Endothelial cell of umbilical vein (primary cell): ENCODE measurements at regions not wholly inside any gene's neighbourhood (a gene's known extent, or its start where the extent isn't known, plus 50 kb on each side); places are given as distances from the start of the nearest gene placed in this dataset.

Source experiments
- BruUV-seq: library from RNA; stranded (reverse); fragments of 400-500 nt; replicated peaks from 2 replicates; lab custom pipeline; 2021; lab: Mats Ljungman, UMichigan
- CTCF ChIA-PET: fragments of 300-600, 350-600 bp; sonication (Branson Sonifier 250); formaldehyde crosslinking; loops from one replicate; lab custom pipeline; 2021; ENCODE audit warnings: antibody characterized with exemption, inconsistent platforms; lab: Charles Lee
- POLR2A ChIA-PET: fragments of 300-600, 350-600 bp; sonication (Branson Sonifier 250); formaldehyde crosslinking; loops from one replicate; lab custom pipeline; 2021; ENCODE audit warnings: antibody characterized with exemption, inconsistent platforms; lab: Charles Lee
- DNase-seq: peaks from one replicate; pipeline ENCODE4 v3.0.0-alpha.2; 2011; ENCODE audit warnings: low read depth, low spot score
- FAIRE-seq: peaks from 2 replicates; lab custom pipeline; 2011; peaks lifted over from hg19 to GRCh38; lab: Jason Lieb, UNC
- H2AFZ ChIP-seq: 2 replicates; pipeline ENCODE4 v1.6.0; 2012; ENCODE audit warnings: low read depth, low read length, control low read depth, inconsistent platforms
- H3K27ac ChIP-seq: 2 replicates; pipeline ENCODE4 v1.5.1; 2011; ENCODE audit warnings: low read depth, mild to moderate bottlenecking, control low read depth, low read length, moderate library complexity; ENCODE audit not compliant: insufficient read depth
- H3K27me3 ChIP-seq, 2 experiments: 2 replicates each; pipeline versions ENCODE4 v1.6.0 to v1.6.1; 2011; ENCODE audit warnings: low read length in 2 of 2, mixed read lengths in 1 of 2; ENCODE audit not compliant: control insufficient read depth in 2 of 2, insufficient read depth in 2 of 2
- H3K36me3 ChIP-seq, 2 experiments: 2 replicates in 1 of 2; 3 replicates in 1 of 2; pipeline ENCODE4 v1.5.1; 2011; ENCODE audit warnings: low read length in 2 of 2, mild to moderate bottlenecking in 1 of 2, moderate library complexity in 1 of 2; ENCODE audit not compliant: control insufficient read depth in 2 of 2, insufficient read depth in 2 of 2; ENCODE audit errors: extremely low read depth in 1 of 2
- H3K4me1 ChIP-seq: 3 replicates; pipeline ENCODE4 v1.5.1; 2011; ENCODE audit warnings: mild to moderate bottlenecking, low read length; ENCODE audit not compliant: control insufficient read depth, insufficient read depth; ENCODE audit errors: extremely low read depth
- H3K4me2 ChIP-seq: 2 replicates; pipeline ENCODE4 v1.6.1; 2011; ENCODE audit warnings: low read length, control low read depth, mixed read lengths; ENCODE audit not compliant: insufficient read depth
- H3K4me3 ChIP-seq, 3 experiments: fragments of 200-600 bp in 1 of 3; sonication (generic), shearing (Covaris generic) in 1 of 3; replicated peaks in 1 of 3; 2 replicates each; pipeline ENCODE4 v1.5.1; 2011 to 2016; ENCODE audit warnings: control low read depth in 3 of 3, low read length in 3 of 3, mild to moderate bottlenecking in 2 of 3, inconsistent platforms in 1 of 3, low read depth in 1 of 3, moderate library complexity in 1 of 3; ENCODE audit not compliant: insufficient read depth in 1 of 3
- H3K79me2 ChIP-seq: 2 replicates; pipeline ENCODE4 v1.6.0; 2012; ENCODE audit warnings: low read length, inconsistent platforms; ENCODE audit not compliant: control insufficient read depth, insufficient read depth
- H3K9ac ChIP-seq: replicated peaks from 2 replicates; pipeline ENCODE3; 2011; ENCODE audit warnings: low read length, control low read depth; ENCODE audit not compliant: insufficient read depth; ENCODE audit errors: extremely low read depth
- H3K9me1 ChIP-seq: replicated peaks from 3 replicates; pipeline ENCODE4 v1.6.0; 2011; ENCODE audit warnings: mild to moderate bottlenecking, low read length; ENCODE audit not compliant: control insufficient read depth, insufficient read depth; ENCODE audit errors: extremely low read depth
- H3K9me3 ChIP-seq: replicated peaks from 2 replicates; pipeline ENCODE4 v1.5.1; 2012; ENCODE audit warnings: low read length, inconsistent platforms; ENCODE audit not compliant: control insufficient read depth, insufficient read depth
- H4K20me1 ChIP-seq: replicated peaks from 2 replicates; pipeline ENCODE3; 2011; ENCODE audit warnings: mild to moderate bottlenecking, low read length; ENCODE audit not compliant: control insufficient read depth, insufficient read depth; ENCODE audit errors: extremely low read depth
- CTCF ChIP-seq, 2 donors: IDR thresholded peaks; 1 replicate in 1 of 2; 2 replicates in 1 of 2; pipeline ENCODE4 v1.5.1; 2011; ENCODE audit warnings: low read length in 2 of 2, mild to moderate bottlenecking in 2 of 2, moderate library complexity in 2 of 2, control low read depth in 1 of 2, inconsistent platforms in 1 of 2, low read depth in 1 of 2; ENCODE audit not compliant: insufficient read depth in 1 of 2; ENCODE audit errors: extremely low read depth in 1 of 2
- EZH2 ChIP-seq: IDR thresholded peaks from 2 replicates; pipeline ENCODE4 v1.6.1; 2012; ENCODE audit warnings: borderline replicate concordance, low read depth, mild to moderate bottlenecking, moderate library complexity, low read length, inconsistent platforms; ENCODE audit not compliant: severe bottlenecking
- FOS ChIP-seq: IDR thresholded peaks from 2 replicates; pipeline ENCODE4 v1.6.1; 2011; ENCODE audit warnings: mild to moderate bottlenecking, low read length, moderate library complexity, borderline replicate concordance; ENCODE audit not compliant: insufficient read depth
- GATA2 ChIP-seq: IDR thresholded peaks from 2 replicates; pipeline ENCODE4 v1.7.0; 2011; ENCODE audit warnings: low read depth, mild to moderate bottlenecking, moderate library complexity, mixed read lengths, low read length; ENCODE audit not compliant: insufficient read length, insufficient read depth
- JUN ChIP-seq: IDR thresholded peaks from 2 replicates; pipeline ENCODE4 v1.6.1; 2011; ENCODE audit warnings: borderline replicate concordance, low read depth; ENCODE audit not compliant: insufficient read length, insufficient read depth
- MAX ChIP-seq: IDR thresholded peaks from 2 replicates; pipeline ENCODE4 v1.6.1; 2011; ENCODE audit not compliant: insufficient read depth, insufficient read length
- MYC ChIP-seq: IDR thresholded peaks from one replicate; pipeline ENCODE4 v1.6.1; 2011; ENCODE audit warnings: mild to moderate bottlenecking, low read depth, low read length
- POLR2A ChIP-seq: IDR thresholded peaks from 2 replicates; pipeline ENCODE4 v1.6.1; 2012; ENCODE audit warnings: low read depth, mild to moderate bottlenecking, control low read depth, low read length
- POLR2AphosphoS5 ChIP-seq: IDR thresholded peaks from 2 replicates; pipeline ENCODE4 v1.6.1; 2012; ENCODE audit warnings: low read depth, mild to moderate bottlenecking, control low read depth, low read length, moderate library complexity; ENCODE audit not compliant: insufficient read depth
- dilution Hi-C: fragments of 300-500 bp; cut with MboI; formaldehyde crosslinking; loops from one replicate; pipeline ENCODE4 v1.15.0; 2019; ENCODE audit warnings: low sequenced_read_pairs; ENCODE audit not compliant: extremely low pct_ligation_motif_present
- intact Hi-C: fragments of 100-400 bp; cut with micrococcal nuclease; formaldehyde crosslinking; loops from one replicate; pipeline ENCODE4 v1.10.0; 2022

DNA sequence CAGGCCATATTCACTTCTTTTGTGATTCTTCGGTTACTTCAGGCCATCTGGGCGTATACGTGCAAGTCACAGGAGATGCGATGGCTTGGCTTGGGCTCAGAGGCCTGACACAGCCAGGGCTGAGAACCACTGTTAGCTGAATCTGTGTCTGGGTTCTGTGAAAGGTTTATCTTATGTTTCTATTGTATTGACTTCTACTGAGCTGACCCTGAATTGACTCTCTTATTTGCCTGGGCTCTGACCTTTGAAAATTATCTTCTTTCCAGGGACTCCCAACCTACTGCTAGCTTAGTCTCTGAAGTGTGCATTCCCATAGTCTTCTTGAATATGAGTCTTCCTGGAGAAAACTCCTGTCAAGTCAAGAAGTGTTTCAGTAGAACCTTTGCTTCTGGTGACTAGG is 226.4 kb upstream of the SOX4 start:
- Histone ChIP-seq H3K9me3 (no peaks in the 10 kb centered on the region), H3K4me1 (no peaks in the 10 kb centered on the region), H3K4me3 (no peak overlapping the region), H3K9me1 (no peaks in the 10 kb centered on the region), H3K9ac (no peak overlapping the region), H3K27me3 (no peaks in the 10 kb centered on the region), H4K20me1 (no peaks in the 10 kb centered on the region), H3K4me2 (no peak overlapping the region), H2AFZ (no peak overlapping the region), H3K27ac (no peak overlapping the region), H3K36me3 (no peaks in the 10 kb centered on the region), H3K79me2 (no peaks in the 10 kb centered on the region)
- FAIRE-seq = no peak
- intact Hi-C loops (no loop called here), dilution Hi-C loops (no loop called here)
- ChIA-PET CTCF (no interaction called here), POLR2A (no interaction called here)
- BruUV-seq = no TSS peak
- TF ChIP-seq EZH2 = no peak
- no peak for TF ChIP-seq MYC
- TF ChIP-seq GATA2 = no peak
- TF ChIP-seq POLR2A = no peak
- no peak for TF ChIP-seq MAX
- TF ChIP-seq POLR2AphosphoS5 = no peak
- TF ChIP-seq JUN = no peak
- no peak for TF ChIP-seq CTCF (IDR thresholded peaks at IDR 0.05; ENCODE audit: extremely low read depth in 1 of 2, insufficient read depth in 1 of 2, low read depth in 1 of 2, low read length in 2 of 2)
- TF ChIP-seq FOS = no peak
- DNase-seq = no peak
